Thyroid gland (tissue), 4 donors: ENCODE measurements at regions not wholly inside any gene's neighbourhood (a gene's known extent, or its start where the extent isn't known, plus 50 kb on each side); places are given as distances from the start of the nearest gene placed in this dataset.

Source experiments
- DNase-seq, 2 donors: peaks; one replicate each; pipeline ENCODE4 v3.0.0-alpha.2; 2019
- H3K27ac ChIP-seq, 3 donors: fragments of 200-600 bp; sonication (generic); 1 replicate in 2 of 3; 2 replicates in 1 of 3; pipeline ENCODE4 v1.5.1; 2016 to 2019; ENCODE audit warnings: mild to moderate bottlenecking in 1 of 3, moderate library complexity in 1 of 3
- H3K27me3 ChIP-seq: fragments of 200-600 bp; sonication (generic); one replicate; pipeline ENCODE4 v1.5.1; 2019
- H3K36me3 ChIP-seq, 2 donors: fragments of 200-600 bp; sonication (generic); one replicate each; pipeline ENCODE4 v1.5.1; 2016 to 2019
- H3K4me1 ChIP-seq, 2 donors: fragments of 200-600 bp; sonication (generic); one replicate each; pipeline ENCODE4 v1.5.1; 2017 to 2019
- H3K4me3 ChIP-seq, 3 donors: fragments of 200-600 bp; sonication (generic); replicated peaks in 1 of 3; 1 replicate in 2 of 3; 2 replicates in 1 of 3; pipeline ENCODE4 v1.5.1; 2016; ENCODE audit warnings: mild to moderate bottlenecking in 1 of 3
- H3K9me3 ChIP-seq: fragments of 200-600 bp; sonication (generic); one replicate; pipeline ENCODE4 v1.5.1; 2017
- CTCF ChIP-seq, 6 experiments: fragments of 200-600 bp in 3 of 6; fragments of 450-650 bp in 3 of 6; sonication (generic) in 3 of 6; IDR thresholded peaks; one replicate each; pipeline ENCODE4 v1.5.1; 2016 to 2019; ENCODE audit warnings: antibody characterized with exemption in 6 of 6, mild to moderate bottlenecking in 2 of 6, inconsistent platforms in 1 of 6, moderate library complexity in 1 of 6
- POLR2A ChIP-seq, 2 donors: fragments of 450-650 bp; IDR thresholded peaks; one replicate each; pipeline ENCODE4 v1.6.1; 2017; ENCODE audit warnings: antibody characterized with exemption in 2 of 2, mild to moderate bottlenecking in 2 of 2, moderate library complexity in 1 of 2
- WGBS, 2 donors: methylation state at CpG; one replicate each; pipeline ENCODE4 v1.1.5; 2017; 5-methylcytosine and 5-hydroxymethylcytosine counted together
- intact Hi-C: fragments of 100-400 bp; cut with DNase I; formaldehyde crosslinking; loops from one replicate; pipeline ENCODE4 v1.15.1; 2023

DNA sequence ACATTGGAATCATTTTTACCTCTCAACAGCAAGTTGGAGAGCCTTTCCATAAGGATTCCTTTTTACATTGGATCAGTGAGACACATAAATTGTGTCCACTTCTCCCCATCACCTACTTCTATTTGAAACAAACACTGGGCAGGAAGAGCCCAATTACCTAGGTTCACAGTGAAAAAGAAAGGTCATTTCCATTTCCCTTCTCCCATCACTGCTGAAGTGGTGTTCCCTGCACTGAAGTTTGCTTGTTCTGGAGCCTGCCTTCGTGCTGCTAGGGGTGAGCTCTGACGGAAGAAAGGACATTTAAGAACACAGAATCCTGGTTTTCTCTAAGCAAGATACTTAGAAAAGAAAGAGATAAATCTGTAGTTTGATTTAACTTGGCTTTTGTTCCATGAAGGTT, 123.8 kb upstream of the ZBTB20 start:
- intact Hi-C loops: no loop called here
- H3K9me3 ChIP-seq: no peaks in the 10 kb centered on the region
- TF ChIP-seq POLR2A (IDR thresholded peaks at IDR 0.05) (no peak), CTCF (IDR thresholded peaks at IDR 0.05) (no peak)
- H3K27ac ChIP-seq: no peak overlapping the region
- WGBS, 2 donors: 49 to 59% methylated on average over 2 of the region's 2 CpGs
- H3K4me1 ChIP-seq: no peaks in the 10 kb centered on the region
- no peaks in the 10 kb centered on the region for H3K36me3 ChIP-seq
- no peak overlapping the region for H3K4me3 ChIP-seq
- no peak for DNase-seq
- H3K27me3 ChIP-seq: no peaks in the 10 kb centered on the region

- no peak overlapping the region for H3K27ac ChIP-seq
- no peaks in the 10 kb centered on the region for H3K9me3 ChIP-seq
- no peak for TF ChIP-seq POLR2A (IDR thresholded peaks at IDR 0.05)
- no peak for TF ChIP-seq CTCF (IDR thresholded peaks at IDR 0.05)
- no peaks in the 10 kb centered on the region for H3K36me3 ChIP-seq
- intact Hi-C loops: no loop called here
- no peaks in the 10 kb centered on the region for H3K4me1 ChIP-seq
- H3K4me3 ChIP-seq: no peak overlapping the region
- H3K27me3 ChIP-seq: no peaks in the 10 kb centered on the region
- WGBS, 2 donors: 84 to 86% methylated on average over 10 of the region's 10 CpGs
- DNase-seq: no peak
Measured at GRCh38 chr3:115272036-115272824, 125.1 kb upstream of the ZBTB20 start.

DNA sequence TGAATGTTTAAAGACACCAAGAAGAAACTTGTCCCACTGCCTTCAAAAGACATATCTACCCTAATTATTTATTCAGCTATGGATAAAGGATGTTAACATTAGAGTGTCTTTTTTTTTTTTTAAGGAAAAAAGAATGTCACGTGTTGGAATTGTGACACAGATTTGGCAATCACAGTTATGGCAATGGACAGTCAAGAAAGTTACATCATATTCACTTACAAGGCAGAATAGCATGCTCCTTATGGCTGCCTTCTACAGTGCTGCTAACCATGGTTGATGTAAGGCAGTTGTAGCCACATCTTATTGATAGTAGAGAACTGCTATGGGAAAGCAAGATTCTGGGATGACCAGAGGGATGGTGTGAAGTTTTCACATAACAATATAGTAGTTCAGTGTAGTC, 128.8 kb upstream of the ZBTB20 start:
- no peaks in the 10 kb centered on the region for H3K4me1 ChIP-seq
- H3K9me3 ChIP-seq: no peaks in the 10 kb centered on the region
- H3K27ac ChIP-seq: no peak overlapping the region
- no peak overlapping the region for H3K4me3 ChIP-seq
- TF ChIP-seq CTCF (IDR thresholded peaks at IDR 0.05) (no peak), POLR2A (IDR thresholded peaks at IDR 0.05) (no peak)
- no peaks in the 10 kb centered on the region for H3K36me3 ChIP-seq
- 68 to 70% methylated on average over 1 of the region's 1 CpG for WGBS, 2 donors
- no peak for DNase-seq
- intact Hi-C loops: no loop called here
- H3K27me3 ChIP-seq: no peaks in the 10 kb centered on the region

- no peaks in the 10 kb centered on the region for H3K27me3 ChIP-seq
- intact Hi-C loops: no loop called here
- no peak for DNase-seq
- no peaks in the 10 kb centered on the region for H3K4me1 ChIP-seq
- H3K36me3 ChIP-seq: no peaks in the 10 kb centered on the region
- 75 to 88% methylated on average over 1 of the region's 1 CpG for WGBS, 2 donors
- H3K9me3 ChIP-seq: no peaks in the 10 kb centered on the region
- no peak overlapping the region for H3K27ac ChIP-seq
- TF ChIP-seq CTCF (IDR thresholded peaks at IDR 0.05) (no peak), POLR2A (IDR thresholded peaks at IDR 0.05) (no peak)
- H3K4me3 ChIP-seq: no peak overlapping the region
Measured at GRCh38 chr3:115279939-115280338, 132.9 kb upstream of the ZBTB20 start.

GRCh38 chr3:115280506-115280905, 133.4 kb upstream of the ZBTB20 start:
- H3K36me3 ChIP-seq: no peaks in the 10 kb centered on the region
- TF ChIP-seq CTCF (IDR thresholded peaks at IDR 0.05): no peak
- no peak for TF ChIP-seq POLR2A (IDR thresholded peaks at IDR 0.05)
- no peak overlapping the region for H3K27ac ChIP-seq
- H3K27me3 ChIP-seq: no peaks in the 10 kb centered on the region
- no peak overlapping the region for H3K4me3 ChIP-seq
- WGBS, 2 donors: 67 to 71% methylated on average over 3 of the region's 3 CpGs
- H3K4me1 ChIP-seq: no peaks in the 10 kb centered on the region
- intact Hi-C loops: no loop called here
- no peak for DNase-seq
- no peaks in the 10 kb centered on the region for H3K9me3 ChIP-seq
